Left ventricle myocardium superior (tissue), 1 donor: ENCODE measurements at regions not wholly inside any gene's neighbourhood (a gene's known extent, or its start where the extent isn't known, plus 50 kb on each side); places are given as distances from the start of the nearest gene placed in this dataset.
"Not testable (repeated sequence)": the region's sequence is repeated elsewhere in the genome, so short reads cannot be mapped to it uniquely, and the experiment has no call there.

Experiments used
- ATAC-seq: fragments of 200-7000 bp; cut with Tn5 transposase; one replicate; pipeline ENCODE4 v1.9.1; 2020; ENCODE audit warnings: mild to moderate bottlenecking, moderate library complexity
- DNase-seq: peaks from one replicate; pipeline ENCODE4 v3.0.0-alpha.2; 2020
- intact Hi-C: fragments of 100-400 bp; cut with micrococcal nuclease; formaldehyde crosslinking; loops from one replicate; pipeline ENCODE4 v1.11.0; 2022
- donor health status: DM: no; HTN: yes; CAD: no; lungs with severe emphysema.

- DNase-seq (peak; percentile 53), ATAC-seq (peak; percentile 72)
- intact Hi-C loops, result no loop called here
Observed at GRCh38 chr1:234899041-234899729, 229.5 kb downstream of the TOMM20 start.

GRCh38 chr1:234898455-234899033 lies 230.1 kb downstream of the TOMM20 start:
- intact Hi-C loops, result no loop called here
- no peak for ATAC-seq
- no peak for DNase-seq

GRCh38 chr1:234897754-234898454 lies 230.7 kb downstream of the TOMM20 start:
- ATAC-seq (peak; percentile 83), DNase-seq (no peak)
- intact Hi-C loops, result no loop called here

- no peak for DNase-seq
- no peak for ATAC-seq
- intact Hi-C loops, result no loop called here
Observed at GRCh38 chr1:234897390-234897749, 231.3 kb downstream of the TOMM20 start.

GRCh38 chr1:234896477-234897389 lies 231.9 kb downstream of the TOMM20 start:
- intact Hi-C loops, result no loop called here
- DNase-seq (no peak), ATAC-seq (no peak)

- DNase-seq (no peak), ATAC-seq (no peak)
- intact Hi-C loops, result no loop called here
Observed at GRCh38 chr1:234893725-234894630, 234.7 kb downstream of the TOMM20 start.

- no peak for ATAC-seq
Observed at GRCh38 chr1:234893359-234893724, 235.3 kb downstream of the TOMM20 start.

GRCh38 chr1:234892642-234893041 lies 236.0 kb downstream of the TOMM20 start:
- intact Hi-C loops, result no loop called here
- ATAC-seq, result no peak
- DNase-seq, result no peak

More at GRCh38 chr1:234893359-234893724, 235.3 kb downstream of the TOMM20 start:
- intact Hi-C loops, result no loop called here
- no peak for DNase-seq

GRCh38 chr1:234891427-234891826 lies 237.2 kb downstream of the TOMM20 start:
- DNase-seq (no peak), ATAC-seq (no peak)
- intact Hi-C loops, result no loop called here

- intact Hi-C loops, result no loop called here
- DNase-seq, result no peak
- no peak for ATAC-seq
Observed at GRCh38 chr1:234889643-234890042, 239.0 kb downstream of the TOMM20 start.

- DNase-seq, ATAC-seq, intact Hi-C loops: not testable (repeated sequence)
Observed at GRCh38 chr1:234888247-234888646, 240.4 kb downstream of the TOMM20 start.

- peak; percentile 83 for ATAC-seq
- peak; percentile 81 for DNase-seq
- intact Hi-C loops, result no loop called here
Observed at GRCh38 chr1:234887016-234887900, 241.4 kb downstream of the TOMM20 start.

GRCh38 chr1:234886081-234886984 lies 242.3 kb downstream of the TOMM20 start:
- peak; percentile 82 for ATAC-seq
- peak; percentile 58 for DNase-seq
- intact Hi-C loops, result no loop called here

GRCh38 chr1:234885601-234886000 lies 243.0 kb downstream of the TOMM20 start:
- peak; percentile 70 for ATAC-seq
- intact Hi-C loops, result no loop called here
- DNase-seq, result peak; percentile 69

GRCh38 chr1:234884701-234885100 lies 243.9 kb downstream of the TOMM20 start:
- no peak for DNase-seq
- no peak for ATAC-seq
- intact Hi-C loops, result no loop called here

- DNase-seq, result no peak
- no peak for ATAC-seq
- intact Hi-C loops, result no loop called here
Observed at GRCh38 chr1:234884006-234884405, 244.6 kb downstream of the TOMM20 start.

- intact Hi-C loops, result no loop called here
- DNase-seq (no peak), ATAC-seq (no peak)
Observed at GRCh38 chr1:234882898-234883297, 245.7 kb downstream of the TOMM20 start.
